Ramos (cell line): ENCODE measurements at regions not wholly inside any gene's neighbourhood (a gene's known extent, or its start where the extent isn't known, plus 50 kb on each side); places are given as distances from the start of the nearest gene placed in this dataset.

Source experiments
- in situ Hi-C: fragments of 300-500 bp; cut with MboI; formaldehyde crosslinking; loops from one replicate; pipeline ENCODE4 v1.14.3; 2022; ENCODE audit warnings: low sequenced_read_pairs; ENCODE audit not compliant: unreplicated experiment

GRCh38 chr10:59073456-59074053 lies 102.9 kb upstream of the PHYHIPL start:
- in situ Hi-C loops: no loop called here

- in situ Hi-C loops: no loop called here
Measured at GRCh38 chr10:59075576-59075975, 100.9 kb upstream of the PHYHIPL start.

- in situ Hi-C loops: no loop called here
Measured at GRCh38 chr10:59077855-59078254, 98.6 kb upstream of the PHYHIPL start.

- in situ Hi-C loops: no loop called here
Measured at GRCh38 chr10:59078978-59079377, 97.5 kb upstream of the PHYHIPL start.

- in situ Hi-C loops: no loop called here
Measured at GRCh38 chr10:59079386-59080226, 96.8 kb upstream of the PHYHIPL start.

- in situ Hi-C loops: no loop called here
Measured at GRCh38 chr10:59082249-59082648, 94.2 kb upstream of the PHYHIPL start.

GRCh38 chr10:59085054-59085453 lies 91.4 kb upstream of the PHYHIPL start:
- in situ Hi-C loops: no loop called here

- in situ Hi-C loops: no loop called here
Measured at GRCh38 chr10:59085711-59086502, 90.5 kb upstream of the PHYHIPL start.

GRCh38 chr10:59087486-59087885 lies 89.0 kb upstream of the PHYHIPL start:
- in situ Hi-C loops: no loop called here

- in situ Hi-C loops: no loop called here
Measured at GRCh38 chr10:59088912-59089573, 87.4 kb upstream of the PHYHIPL start.

- in situ Hi-C loops: no loop called here
Measured at GRCh38 chr10:59090817-59091622, 85.4 kb upstream of the PHYHIPL start.

GRCh38 chr10:59093461-59093860 lies 83.0 kb upstream of the PHYHIPL start:
- in situ Hi-C loops: no loop called here

- in situ Hi-C loops: no loop called here
Measured at GRCh38 chr10:59096631-59097030, 79.8 kb upstream of the PHYHIPL start.

- in situ Hi-C loops: no loop called here
Measured at GRCh38 chr10:59098387-59098786, 78.1 kb upstream of the PHYHIPL start.

- in situ Hi-C loops: no loop called here
Measured at GRCh38 chr10:59098831-59099452, 77.5 kb upstream of the PHYHIPL start.

GRCh38 chr10:59099481-59099880 lies 77.0 kb upstream of the PHYHIPL start:
- in situ Hi-C loops: no loop called here

- in situ Hi-C loops: no loop called here
Measured at GRCh38 chr10:59102394-59102793, 74.0 kb upstream of the PHYHIPL start.

GRCh38 chr10:59104186-59104585 lies 72.3 kb upstream of the PHYHIPL start:
- in situ Hi-C loops: no loop called here

- in situ Hi-C loops: no loop called here
Measured at GRCh38 chr10:59106441-59106840, 70.0 kb upstream of the PHYHIPL start.
